ENCODE measurements at regions not wholly inside any gene's neighbourhood (a gene's known extent, or its start where the extent isn't known, plus 50 kb on each side); places are given as distances from the start of the nearest gene placed in this dataset.
"Not testable (repeated sequence)": the region's sequence is repeated elsewhere in the genome, so short reads cannot be mapped to it uniquely, and the experiment has no call there.

GRCh38 chr1:194358208-194358581 lies 1171.8 kb upstream of the B3GALT2 start:
- no peaks in the 10 kb centered on the region for H3K4me1 ChIP-seq (ENCODE audit: control insufficient read depth, insufficient read depth, low read length)
- H3K36me3 ChIP-seq (ENCODE audit: control insufficient read depth, insufficient read depth, low read length), result no peaks in the 10 kb centered on the region
- no peak overlapping the region for H3K9ac ChIP-seq (ENCODE audit: low read length)
- H3K9me3 ChIP-seq (ENCODE audit: control insufficient read depth, low read length), result no peaks in the 10 kb centered on the region
- H3K4me3 ChIP-seq (ENCODE audit: low read length), result no peak overlapping the region
- H3K27me3 ChIP-seq (ENCODE audit: control insufficient read depth, insufficient read depth, low read length), result no peaks in the 10 kb centered on the region

GRCh38 chr1:194357573-194358207 lies 1171.3 kb upstream of the B3GALT2 start:
- H3K9ac ChIP-seq (ENCODE audit: low read length); H3K4me3 ChIP-seq (ENCODE audit: low read length); H3K27me3 ChIP-seq (ENCODE audit: control insufficient read depth, insufficient read depth, low read length); H3K36me3 ChIP-seq (ENCODE audit: control insufficient read depth, insufficient read depth, low read length); H3K9me3 ChIP-seq (ENCODE audit: control insufficient read depth, low read length); H3K4me1 ChIP-seq (ENCODE audit: control insufficient read depth, insufficient read depth, low read length): not testable (repeated sequence)

- Histone ChIP-seq H3K4me1 (ENCODE audit: control insufficient read depth, insufficient read depth, low read length) (no peaks in the 10 kb centered on the region), H3K36me3 (ENCODE audit: control insufficient read depth, insufficient read depth, low read length) (no peaks in the 10 kb centered on the region), H3K9ac (ENCODE audit: low read length) (no peak overlapping the region), H3K27me3 (ENCODE audit: control insufficient read depth, insufficient read depth, low read length) (no peaks in the 10 kb centered on the region), H3K9me3 (ENCODE audit: control insufficient read depth, low read length) (no peaks in the 10 kb centered on the region), H3K4me3 (ENCODE audit: low read length) (no peak overlapping the region)
Measured at GRCh38 chr1:194355488-194356106, 1169.2 kb upstream of the B3GALT2 start.

GRCh38 chr1:194353121-194353520 lies 1166.7 kb upstream of the B3GALT2 start:
- no peaks in the 10 kb centered on the region for H3K9me3 ChIP-seq (ENCODE audit: control insufficient read depth, low read length)
- no peak overlapping the region for H3K9ac ChIP-seq (ENCODE audit: low read length)

GRCh38 chr1:194347200-194347599 lies 1160.8 kb upstream of the B3GALT2 start:
- Histone ChIP-seq H3K36me3 (ENCODE audit: control insufficient read depth, insufficient read depth, low read length) (no peaks in the 10 kb centered on the region), H3K9me3 (ENCODE audit: control insufficient read depth, low read length) (no peaks in the 10 kb centered on the region), H3K27me3 (ENCODE audit: control insufficient read depth, insufficient read depth, low read length) (no peaks in the 10 kb centered on the region), H3K9ac (ENCODE audit: low read length) (no peak overlapping the region), H3K4me1 (ENCODE audit: control insufficient read depth, insufficient read depth, low read length) (no peaks in the 10 kb centered on the region), H3K4me3 (ENCODE audit: low read length) (no peak overlapping the region)

More at GRCh38 chr1:194353121-194353520, 1166.7 kb upstream of the B3GALT2 start:
- Histone ChIP-seq H3K4me1 (ENCODE audit: control insufficient read depth, insufficient read depth, low read length) (no peaks in the 10 kb centered on the region), H3K27me3 (ENCODE audit: control insufficient read depth, insufficient read depth, low read length) (no peaks in the 10 kb centered on the region), H3K4me3 (ENCODE audit: low read length) (no peak overlapping the region), H3K36me3 (ENCODE audit: control insufficient read depth, insufficient read depth, low read length) (no peaks in the 10 kb centered on the region)

- Histone ChIP-seq H3K9ac (ENCODE audit: low read length) (no peak overlapping the region), H3K4me3 (ENCODE audit: low read length) (no peak overlapping the region), H3K4me1 (ENCODE audit: control insufficient read depth, insufficient read depth, low read length) (no peaks in the 10 kb centered on the region), H3K27me3 (ENCODE audit: control insufficient read depth, insufficient read depth, low read length) (no peaks in the 10 kb centered on the region), H3K9me3 (ENCODE audit: control insufficient read depth, low read length) (no peaks in the 10 kb centered on the region), H3K36me3 (ENCODE audit: control insufficient read depth, insufficient read depth, low read length) (no peaks in the 10 kb centered on the region)
Measured at GRCh38 chr1:194342484-194343262, 1156.3 kb upstream of the B3GALT2 start.

GRCh38 chr1:194341587-194341986 lies 1155.2 kb upstream of the B3GALT2 start:
- Histone ChIP-seq H3K36me3 (ENCODE audit: control insufficient read depth, insufficient read depth, low read length) (no peaks in the 10 kb centered on the region), H3K9me3 (ENCODE audit: control insufficient read depth, low read length) (no peaks in the 10 kb centered on the region), H3K4me1 (ENCODE audit: control insufficient read depth, insufficient read depth, low read length) (no peaks in the 10 kb centered on the region)

GRCh38 chr1:194339471-194339870 lies 1153.1 kb upstream of the B3GALT2 start:
- Histone ChIP-seq H3K27me3 (ENCODE audit: control insufficient read depth, insufficient read depth, low read length) (no peaks in the 10 kb centered on the region), H3K4me3 (ENCODE audit: low read length) (no peak overlapping the region), H3K9ac (ENCODE audit: low read length) (no peak overlapping the region), H3K9me3 (ENCODE audit: control insufficient read depth, low read length) (no peaks in the 10 kb centered on the region), H3K4me1 (ENCODE audit: control insufficient read depth, insufficient read depth, low read length) (no peaks in the 10 kb centered on the region), H3K36me3 (ENCODE audit: control insufficient read depth, insufficient read depth, low read length) (no peaks in the 10 kb centered on the region)

More at GRCh38 chr1:194341587-194341986, 1155.2 kb upstream of the B3GALT2 start:
- Histone ChIP-seq H3K9ac (ENCODE audit: low read length) (no peak overlapping the region), H3K27me3 (ENCODE audit: control insufficient read depth, insufficient read depth, low read length) (no peaks in the 10 kb centered on the region), H3K4me3 (ENCODE audit: low read length) (no peak overlapping the region)

- Histone ChIP-seq H3K27me3 (ENCODE audit: control insufficient read depth, insufficient read depth, low read length) (no peaks in the 10 kb centered on the region), H3K4me3 (ENCODE audit: low read length) (no peak overlapping the region), H3K9ac (ENCODE audit: low read length) (no peak overlapping the region), H3K4me1 (ENCODE audit: control insufficient read depth, insufficient read depth, low read length) (no peaks in the 10 kb centered on the region), H3K36me3 (ENCODE audit: control insufficient read depth, insufficient read depth, low read length) (no peaks in the 10 kb centered on the region), H3K9me3 (ENCODE audit: control insufficient read depth, low read length) (no peaks in the 10 kb centered on the region)
Measured at GRCh38 chr1:194338241-194338948, 1152.0 kb upstream of the B3GALT2 start.

GRCh38 chr1:194333240-194333639 lies 1146.8 kb upstream of the B3GALT2 start:
- no peaks in the 10 kb centered on the region for H3K4me1 ChIP-seq (ENCODE audit: control insufficient read depth, insufficient read depth, low read length)
- H3K36me3 ChIP-seq (ENCODE audit: control insufficient read depth, insufficient read depth, low read length), result no peaks in the 10 kb centered on the region
- H3K9ac ChIP-seq (ENCODE audit: low read length), result no peak overlapping the region
- no peak overlapping the region for H3K4me3 ChIP-seq (ENCODE audit: low read length)
- H3K27me3 ChIP-seq (ENCODE audit: control insufficient read depth, insufficient read depth, low read length), result no peaks in the 10 kb centered on the region
- H3K9me3 ChIP-seq (ENCODE audit: control insufficient read depth, low read length), result no peaks in the 10 kb centered on the region

- Histone ChIP-seq H3K9me3 (ENCODE audit: control insufficient read depth, low read length) (no peaks in the 10 kb centered on the region), H3K4me3 (ENCODE audit: low read length) (no peak overlapping the region), H3K36me3 (ENCODE audit: control insufficient read depth, insufficient read depth, low read length) (no peaks in the 10 kb centered on the region), H3K9ac (ENCODE audit: low read length) (no peak overlapping the region), H3K4me1 (ENCODE audit: control insufficient read depth, insufficient read depth, low read length) (no peaks in the 10 kb centered on the region), H3K27me3 (ENCODE audit: control insufficient read depth, insufficient read depth, low read length) (no peaks in the 10 kb centered on the region)
Measured at GRCh38 chr1:194331758-194332157, 1145.3 kb upstream of the B3GALT2 start.

GRCh38 chr1:194322751-194323150 lies 1136.3 kb upstream of the B3GALT2 start:
- Histone ChIP-seq H3K4me1 (ENCODE audit: control insufficient read depth, insufficient read depth, low read length) (no peaks in the 10 kb centered on the region), H3K4me3 (ENCODE audit: low read length) (no peak overlapping the region), H3K27me3 (ENCODE audit: control insufficient read depth, insufficient read depth, low read length) (no peaks in the 10 kb centered on the region), H3K9ac (ENCODE audit: low read length) (no peak overlapping the region), H3K9me3 (ENCODE audit: control insufficient read depth, low read length) (no peaks in the 10 kb centered on the region), H3K36me3 (ENCODE audit: control insufficient read depth, insufficient read depth, low read length) (no peaks in the 10 kb centered on the region)
